OCI-LY7 (cell line): ENCODE measurements at regions not wholly inside any gene's neighbourhood (a gene's known extent, or its start where the extent isn't known, plus 50 kb on each side); places are given as distances from the start of the nearest gene placed in this dataset.
"Not testable (repeated sequence)": the region's sequence is repeated elsewhere in the genome, so short reads cannot be mapped to it uniquely, and the experiment has no call there.

Experiments
- BruUV-seq: library from RNA; stranded (reverse); fragments of 400-500 nt; replicated peaks from 2 replicates; lab custom pipeline; 2021; lab: Mats Ljungman, UMichigan
- CTCF ChIA-PET: fragments of 300-600 bp; sonication (Branson Sonifier 250); formaldehyde crosslinking; loops from one replicate; lab custom pipeline; 2022; ENCODE audit warnings: antibody characterized with exemption; ENCODE audit not compliant: unreplicated experiment; lab: Charles Lee
- POLR2A ChIA-PET: fragments of 300-600 bp; sonication (Branson Sonifier 250); formaldehyde crosslinking; loops from one replicate; lab custom pipeline; 2022; ENCODE audit warnings: antibody characterized with exemption; lab: Charles Lee
- DNase-seq: peaks from one replicate; pipeline ENCODE4 v3.0.0-alpha.2; 2015; ENCODE audit warnings: low spot score
- H2AFZ ChIP-seq: fragments of 200-600 bp; sonication (generic), shearing (Covaris generic); 2 replicates; pipeline ENCODE4 v1.6.1; 2014; ENCODE audit warnings: mild to moderate bottlenecking, antibody characterized with exemption, low read length, moderate library complexity
- H3K27ac ChIP-seq: fragments of 200-600 bp; sonication (generic); 2 replicates; pipeline ENCODE4 v1.5.1; 2014; ENCODE audit warnings: mixed run types, low read depth, mild to moderate bottlenecking, moderate library complexity, low read length, inconsistent platforms; ENCODE audit not compliant: poor library complexity, severe bottlenecking
- H3K36me3 ChIP-seq: fragments of 200-600 bp; sonication (generic); 2 replicates; pipeline ENCODE4 v1.6.1; 2014; ENCODE audit warnings: mild to moderate bottlenecking, antibody characterized with exemption, low read length, moderate library complexity, mixed read lengths; ENCODE audit not compliant: insufficient read depth
- H3K4me1 ChIP-seq: fragments of 200-600 bp; sonication (generic); 2 replicates; pipeline ENCODE4 v1.5.1; 2014; ENCODE audit warnings: mild to moderate bottlenecking, low read length; ENCODE audit not compliant: insufficient read depth, poor library complexity, severe bottlenecking
- H3K4me2 ChIP-seq: fragments of 200-600 bp; sonication (generic); 2 replicates; pipeline ENCODE4 v1.6.1; 2014; ENCODE audit warnings: mild to moderate bottlenecking, low read length
- H3K4me3 ChIP-seq: fragments of 200-600 bp; sonication (generic); 2 replicates; pipeline ENCODE4 v1.5.1; 2014; ENCODE audit warnings: mild to moderate bottlenecking, low read depth, low read length; ENCODE audit not compliant: poor library complexity, severe bottlenecking
- H3K79me2 ChIP-seq: fragments of 200-600 bp; sonication (generic); 2 replicates; pipeline ENCODE4 v1.6.1; 2016; ENCODE audit warnings: low read depth, mild to moderate bottlenecking, low read length, moderate library complexity, mixed read lengths; ENCODE audit not compliant: insufficient read depth
- H3K9me2 ChIP-seq: fragments of 200-600 bp; sonication (generic); 2 replicates; pipeline ENCODE4 v1.6.1; 2016; ENCODE audit warnings: mild to moderate bottlenecking, low read length, mixed read lengths; ENCODE audit not compliant: insufficient read depth
- H3K9me3 ChIP-seq: fragments of 200-600 bp; sonication (generic); 2 replicates; pipeline ENCODE4 v1.6.1; 2014; ENCODE audit warnings: mild to moderate bottlenecking, mixed run types, low read length, mixed read lengths
- H4K20me1 ChIP-seq: fragments of 200-600 bp; sonication (generic); 2 replicates; pipeline ENCODE4 v1.6.1; 2014; ENCODE audit warnings: mild to moderate bottlenecking, antibody characterized with exemption, low read length, moderate library complexity, mixed read lengths; ENCODE audit not compliant: insufficient read depth
- CTCF ChIP-seq: fragments of 200-600 bp; sonication (generic); conservative IDR thresholded peaks from 2 replicates; pipeline ENCODE4 v1.5.1; 2014; ENCODE audit warnings: mild to moderate bottlenecking, antibody characterized with exemption, low read length, moderate library complexity, mixed read lengths
- EZH2phosphoT487 ChIP-seq: fragments of 200-600 bp; sonication (generic); IDR thresholded peaks from 2 replicates; pipeline ENCODE4 v1.6.1; 2018; ENCODE audit warnings: low read depth, borderline replicate concordance, mild to moderate bottlenecking, mixed run types, antibody characterized with exemption, low read length, moderate library complexity, mixed read lengths
- intact Hi-C: fragments of 100-400 bp; cut with micrococcal nuclease; formaldehyde crosslinking; loops from one replicate; pipeline ENCODE4 v1.10.0; 2022; ENCODE audit not compliant: unreplicated experiment

- no peaks in the 10 kb centered on the region for H4K20me1 ChIP-seq
- no peaks in the 10 kb centered on the region for H3K9me3 ChIP-seq
- no peaks in the 10 kb centered on the region for H3K4me1 ChIP-seq
- no peak overlapping the region for H3K27ac ChIP-seq
- TF ChIP-seq CTCF (no peak), EZH2phosphoT487 (no peak)
- H3K79me2 ChIP-seq: no peaks in the 10 kb centered on the region
- no peaks in the 10 kb centered on the region for H3K36me3 ChIP-seq
- no peak for DNase-seq
- CTCF ChIA-PET: no interaction called here
- POLR2A ChIA-PET: interaction anchor here (0.9 kb wide), 1 partner anchor 36 kb away, joined by 3 read pairs; no protein-coding TSS in a partner anchor
- no peak overlapping the region for H3K4me2 ChIP-seq
- no peak overlapping the region for H3K4me3 ChIP-seq
- H2AFZ ChIP-seq: no peak overlapping the region
- no TSS peak for BruUV-seq
- no peaks in the 10 kb centered on the region for H3K9me2 ChIP-seq
- intact Hi-C loops: no loop called here
Measured at GRCh38 chr2:146540271-146540932, 1304.4 kb upstream of the ACVR2A start.

- CTCF ChIA-PET, H3K9me3 ChIP-seq, DNase-seq, H2AFZ ChIP-seq, H3K9me2 ChIP-seq, H3K4me1 ChIP-seq, H3K27ac ChIP-seq, H3K4me2 ChIP-seq, H3K4me3 ChIP-seq, H4K20me1 ChIP-seq, BruUV-seq, H3K79me2 ChIP-seq, intact Hi-C loops, H3K36me3 ChIP-seq: not testable (repeated sequence)
- POLR2A ChIA-PET: interaction anchor here (0.9 kb wide), 1 partner anchor 37 kb away, joined by 3 read pairs; no protein-coding TSS in a partner anchor
Measured at GRCh38 chr2:146539739-146540138, 1305.1 kb upstream of the ACVR2A start.

- ChIA-PET CTCF (no interaction called here), POLR2A (no interaction called here)
- TF ChIP-seq EZH2phosphoT487 (no peak), CTCF (no peak)
- Histone ChIP-seq H3K9me2 (no peaks in the 10 kb centered on the region), H2AFZ (no peak overlapping the region), H3K9me3 (no peaks in the 10 kb centered on the region), H3K4me2 (no peak overlapping the region), H3K79me2 (no peaks in the 10 kb centered on the region), H3K4me1 (no peaks in the 10 kb centered on the region), H3K27ac (no peak overlapping the region), H4K20me1 (no peaks in the 10 kb centered on the region), H3K36me3 (no peaks in the 10 kb centered on the region), H3K4me3 (no peak overlapping the region)
- intact Hi-C loops: no loop called here
- no TSS peak for BruUV-seq
- no peak for DNase-seq
Measured at GRCh38 chr2:146537477-146537876, 1307.4 kb upstream of the ACVR2A start.
